Neutrophil (primary cell): ENCODE measurements at regions not wholly inside any gene's neighbourhood (a gene's known extent, or its start where the extent isn't known, plus 50 kb on each side); places are given as distances from the start of the nearest gene placed in this dataset.

Experiments
- H3K27ac ChIP-seq: fragments of 200-600 bp; sonication (generic); 2 replicates; pipeline ENCODE4 v1.5.1; 2016; ENCODE audit warnings: mild to moderate bottlenecking, moderate library complexity
- H3K27me3 ChIP-seq: fragments of 200-600 bp; sonication (generic); 2 replicates; pipeline ENCODE4 v1.6.0; 2016; ENCODE audit warnings: mild to moderate bottlenecking
- H3K36me3 ChIP-seq: fragments of 200-600 bp; sonication (generic); 2 replicates; pipeline ENCODE4 v1.5.1; 2017
- H3K4me1 ChIP-seq, 2 experiments: fragments of 200-600 bp in 1 of 2; sonication (generic) in 1 of 2; 1 replicate in 1 of 2; 2 replicates in 1 of 2; pipeline versions ENCODE4 v1.5.1 to v1.6.1; 2013 to 2016; ENCODE audit warnings: low read depth in 1 of 2, low read length in 1 of 2, mild to moderate bottlenecking in 1 of 2, moderate library complexity in 1 of 2; ENCODE audit not compliant: control insufficient read depth in 1 of 2, insufficient read depth in 1 of 2
- H3K4me3 ChIP-seq, 2 experiments: fragments of 200-600 bp in 1 of 2; sonication (generic) in 1 of 2; 1 replicate in 1 of 2; 2 replicates in 1 of 2; pipeline ENCODE4 v1.5.1; 2013 to 2016; ENCODE audit warnings: low read depth in 1 of 2, low read length in 1 of 2, mild to moderate bottlenecking in 1 of 2, moderate library complexity in 1 of 2
- H3K9me3 ChIP-seq: fragments of 200-600 bp; sonication (generic); 2 replicates; pipeline ENCODE4 v1.5.1; 2016
- TF ChIP-seq, protein P1 (sequence below): fragments of 200-600 bp; sonication (generic); IDR thresholded peaks from 2 replicates; pipeline ENCODE4 v1.5.1; 2016; ENCODE audit warnings: antibody characterized with exemption

DNA sequence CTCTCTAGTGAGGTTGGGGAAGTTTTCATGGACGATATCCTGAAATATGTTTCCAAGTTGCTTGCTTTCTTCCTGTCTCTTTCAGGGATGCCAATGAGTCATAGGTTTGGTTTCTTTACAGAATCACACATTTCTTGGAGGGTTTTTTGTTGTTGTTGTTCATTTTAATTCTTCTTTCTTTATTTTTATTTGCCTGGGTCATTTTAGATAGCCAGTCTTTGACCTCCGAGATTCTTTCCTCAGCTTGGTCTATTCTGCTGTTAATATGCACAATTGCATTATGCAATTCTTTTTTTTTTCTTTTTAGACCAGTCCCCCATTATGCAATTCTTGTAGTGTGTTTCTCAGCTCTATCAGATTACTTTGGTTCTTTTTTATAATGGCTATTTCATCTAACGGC is 338.9 kb downstream of the AEBP2 start:
- no peak overlapping the region for H3K4me3 ChIP-seq
- no peaks in the 10 kb centered on the region for H3K36me3 ChIP-seq
- H3K27ac ChIP-seq: no peak overlapping the region
- TF ChIP-seq, protein P1, sequence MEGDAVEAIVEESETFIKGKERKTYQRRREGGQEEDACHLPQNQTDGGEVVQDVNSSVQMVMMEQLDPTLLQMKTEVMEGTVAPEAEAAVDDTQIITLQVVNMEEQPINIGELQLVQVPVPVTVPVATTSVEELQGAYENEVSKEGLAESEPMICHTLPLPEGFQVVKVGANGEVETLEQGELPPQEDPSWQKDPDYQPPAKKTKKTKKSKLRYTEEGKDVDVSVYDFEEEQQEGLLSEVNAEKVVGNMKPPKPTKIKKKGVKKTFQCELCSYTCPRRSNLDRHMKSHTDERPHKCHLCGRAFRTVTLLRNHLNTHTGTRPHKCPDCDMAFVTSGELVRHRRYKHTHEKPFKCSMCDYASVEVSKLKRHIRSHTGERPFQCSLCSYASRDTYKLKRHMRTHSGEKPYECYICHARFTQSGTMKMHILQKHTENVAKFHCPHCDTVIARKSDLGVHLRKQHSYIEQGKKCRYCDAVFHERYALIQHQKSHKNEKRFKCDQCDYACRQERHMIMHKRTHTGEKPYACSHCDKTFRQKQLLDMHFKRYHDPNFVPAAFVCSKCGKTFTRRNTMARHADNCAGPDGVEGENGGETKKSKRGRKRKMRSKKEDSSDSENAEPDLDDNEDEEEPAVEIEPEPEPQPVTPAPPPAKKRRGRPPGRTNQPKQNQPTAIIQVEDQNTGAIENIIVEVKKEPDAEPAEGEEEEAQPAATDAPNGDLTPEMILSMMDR: no peak
- H3K9me3 ChIP-seq: no peaks in the 10 kb centered on the region
- no peaks in the 10 kb centered on the region for H3K27me3 ChIP-seq
- H3K4me1 ChIP-seq: no peaks in the 10 kb centered on the region

DNA sequence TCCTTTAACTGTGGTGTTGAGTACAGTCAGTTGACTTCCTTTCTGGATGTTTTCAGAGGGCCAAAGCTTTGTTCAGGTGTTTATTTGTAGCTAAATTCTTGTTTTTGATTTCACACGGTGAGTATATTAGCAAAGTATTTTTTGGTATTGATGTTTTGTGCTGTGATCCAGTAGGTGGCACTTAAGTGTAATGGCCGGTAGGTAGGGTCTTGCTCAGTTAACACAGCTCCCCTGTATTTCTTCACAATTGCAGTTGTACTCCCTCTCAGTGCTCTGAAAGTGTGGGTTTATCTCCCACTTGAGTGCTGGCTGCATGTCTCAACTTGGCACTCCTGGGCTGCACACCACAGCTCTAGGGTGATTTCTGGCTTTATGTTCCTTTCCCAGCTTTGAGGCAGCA is 339.5 kb downstream of the AEBP2 start:
- no peaks in the 10 kb centered on the region for H3K36me3 ChIP-seq
- no peaks in the 10 kb centered on the region for H3K9me3 ChIP-seq
- TF ChIP-seq, protein P1: no peak
- H3K27me3 ChIP-seq: no peaks in the 10 kb centered on the region
- no peak overlapping the region for H3K4me3 ChIP-seq
- H3K4me1 ChIP-seq: no peaks in the 10 kb centered on the region
- no peak overlapping the region for H3K27ac ChIP-seq

DNA sequence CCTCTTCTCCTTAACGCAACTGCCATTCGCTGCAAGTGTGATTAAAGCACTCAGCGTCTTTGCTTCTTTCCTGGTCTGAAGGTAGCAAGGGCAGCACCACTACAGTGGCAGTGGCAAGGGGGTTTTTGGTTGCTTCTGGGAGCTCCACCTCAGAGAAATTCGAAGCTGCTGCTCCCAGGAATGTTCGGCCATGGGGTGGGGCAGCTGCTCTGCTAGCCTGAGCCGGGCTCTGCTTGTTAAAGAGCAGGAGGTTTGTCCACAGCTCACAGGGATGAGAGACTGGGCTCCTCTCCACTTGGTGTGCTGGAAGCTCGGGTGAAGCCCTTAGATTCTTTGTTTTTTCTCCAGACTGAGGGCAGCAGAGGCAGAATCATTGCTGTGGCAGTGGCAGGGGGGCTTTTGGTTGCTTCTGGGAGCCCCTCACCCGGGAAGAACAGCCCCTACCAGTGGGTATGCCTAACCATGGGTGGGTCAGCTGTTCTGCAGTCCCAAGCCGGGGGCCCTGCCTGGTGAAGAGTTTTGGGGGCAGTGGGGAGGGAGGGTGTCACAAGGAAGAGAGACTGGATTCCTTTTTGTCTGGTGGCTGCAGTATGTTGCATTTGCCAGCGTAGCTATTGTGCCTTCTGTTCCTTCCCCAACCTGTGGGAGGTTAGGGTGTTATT is 340.2 kb downstream of the AEBP2 start:
- TF ChIP-seq, protein P1: no peak
- Histone ChIP-seq H3K27me3 (no peaks in the 10 kb centered on the region), H3K4me3 (no peak overlapping the region), H3K27ac (no peak overlapping the region), H3K9me3 (no peaks in the 10 kb centered on the region), H3K36me3 (no peaks in the 10 kb centered on the region), H3K4me1 (no peaks in the 10 kb centered on the region)

DNA sequence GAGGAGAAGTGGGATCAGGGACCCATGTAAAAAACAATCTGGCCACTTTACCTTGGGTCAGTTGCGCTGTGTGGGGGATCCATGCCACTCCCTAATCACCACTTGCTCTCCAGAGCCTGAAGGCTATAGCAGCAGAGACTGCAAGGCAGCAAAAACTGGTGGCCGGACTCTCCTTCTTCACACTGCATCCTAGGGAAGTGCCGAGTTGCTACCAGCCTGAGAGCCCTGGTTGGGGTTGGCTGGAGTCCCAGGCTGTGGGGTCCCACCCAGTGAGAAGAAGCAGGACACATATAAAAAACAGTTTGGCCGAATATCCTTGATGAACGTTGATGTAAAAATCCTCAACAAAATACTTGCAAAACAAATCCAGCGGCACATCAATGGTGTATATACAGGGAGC is 341.2 kb downstream of the AEBP2 start:
- H3K4me1 ChIP-seq: no peaks in the 10 kb centered on the region
- TF ChIP-seq, protein P1: no peak
- no peaks in the 10 kb centered on the region for H3K36me3 ChIP-seq
- no peaks in the 10 kb centered on the region for H3K27me3 ChIP-seq
- H3K27ac ChIP-seq: no peak overlapping the region
- H3K4me3 ChIP-seq: no peak overlapping the region
- no peaks in the 10 kb centered on the region for H3K9me3 ChIP-seq

DNA sequence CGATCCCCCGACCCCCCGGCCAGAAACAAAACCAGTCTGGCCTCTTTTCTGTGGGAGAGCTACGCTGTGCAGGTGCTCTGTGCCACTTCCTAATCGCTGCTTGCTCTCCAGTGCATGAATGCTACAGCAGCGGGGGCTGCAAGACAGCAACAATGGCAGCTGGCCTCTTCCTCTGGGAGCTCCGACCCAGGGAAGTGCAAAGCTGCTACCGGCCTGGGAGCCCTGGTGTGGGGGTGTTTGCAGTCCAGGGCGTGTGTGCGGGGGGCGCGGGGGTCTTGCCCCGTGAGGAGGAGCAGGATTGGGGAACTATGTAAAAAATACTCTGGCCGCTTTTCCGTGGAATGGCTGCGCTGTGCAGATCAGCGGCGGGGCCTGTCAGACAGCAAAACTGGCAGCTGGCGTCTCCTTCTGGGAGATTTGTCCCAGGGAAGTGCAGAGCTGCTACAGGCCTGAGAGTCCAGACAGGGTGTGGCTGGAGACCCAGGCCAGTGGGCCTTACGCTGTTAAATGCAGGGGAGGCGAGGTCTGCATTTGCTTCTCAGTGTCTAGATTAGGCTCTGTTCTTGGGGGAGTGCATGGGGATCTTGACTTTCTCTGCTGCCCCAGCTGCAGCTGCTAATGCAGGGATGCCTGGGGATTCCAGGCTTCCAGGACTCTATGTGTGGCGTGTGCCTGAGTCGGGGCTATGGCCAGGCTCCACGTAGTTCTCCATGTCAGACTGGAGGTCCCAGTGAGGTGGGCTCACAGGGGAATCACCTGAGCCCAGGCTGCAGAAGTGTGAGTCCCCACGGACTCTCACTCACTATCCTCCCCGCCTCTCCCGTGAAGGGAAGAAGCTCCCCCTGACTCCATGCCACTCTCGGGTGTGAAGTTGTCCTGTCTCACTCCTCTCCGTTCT is 344.5 kb downstream of the AEBP2 start:
- Histone ChIP-seq H3K27me3 (no peaks in the 10 kb centered on the region), H3K27ac (no peak overlapping the region), H3K4me1 (no peaks in the 10 kb centered on the region), H3K36me3 (no peaks in the 10 kb centered on the region), H3K9me3 (no peaks in the 10 kb centered on the region), H3K4me3 (no peak overlapping the region)
- TF ChIP-seq, protein P1: no peak
